Liver (tissue), 8 donors: ENCODE measurements at regions not wholly inside any gene's neighbourhood (a gene's known extent, or its start where the extent isn't known, plus 50 kb on each side); places are given as distances from the start of the nearest gene placed in this dataset.

ENCODE experiments used
- DNase-seq: peaks from one replicate; pipeline ENCODE4 v3.0.0-alpha.2; 2017; ENCODE audit warnings: low spot score
- H3K27ac ChIP-seq, 2 donors: one replicate each; pipeline ENCODE4 v1.7.0; 2013; ENCODE audit warnings: inconsistent platforms in 2 of 2, low read length in 2 of 2, control low read depth in 1 of 2, low read depth in 1 of 2, mild to moderate bottlenecking in 1 of 2
- H3K27me3 ChIP-seq, 4 donors: one replicate each; pipeline versions ENCODE4 v1.6.1 to v1.7.0; 2013; ENCODE audit warnings: low read length in 3 of 4, inconsistent platforms in 1 of 4, mild to moderate bottlenecking in 1 of 4, moderate library complexity in 1 of 4; ENCODE audit not compliant: control insufficient read depth in 4 of 4, insufficient read depth in 4 of 4
- H3K36me3 ChIP-seq, 4 donors: one replicate each; pipeline versions ENCODE4 v1.6.1 to v1.7.0; 2013; ENCODE audit warnings: low read length in 3 of 4, mild to moderate bottlenecking in 3 of 4, low read depth in 1 of 4, moderate library complexity in 1 of 4; ENCODE audit not compliant: control insufficient read depth in 4 of 4, insufficient read depth in 3 of 4
- H3K4me1 ChIP-seq, 4 donors: one replicate each; pipeline versions ENCODE4 v1.6.1 to v1.7.0; 2013; ENCODE audit warnings: low read length in 3 of 4, mild to moderate bottlenecking in 3 of 4, moderate library complexity in 1 of 4; ENCODE audit not compliant: control insufficient read depth in 4 of 4, insufficient read depth in 4 of 4
- H3K4me3 ChIP-seq, 3 donors: one replicate each; pipeline versions ENCODE4 v1.6.1 to v1.7.0; 2013; ENCODE audit warnings: low read length in 3 of 3, control low read depth in 1 of 3, low read depth in 1 of 3, mild to moderate bottlenecking in 1 of 3
- H3K9ac ChIP-seq, 2 donors: one replicate each; pipeline ENCODE4 v1.7.0; 2013; ENCODE audit warnings: low read length in 2 of 2, mild to moderate bottlenecking in 2 of 2, moderate library complexity in 2 of 2, control low read depth in 1 of 2, low read depth in 1 of 2
- H3K9me3 ChIP-seq, 4 donors: one replicate each; pipeline versions ENCODE4 v1.6.1 to v1.7.0; 2013; ENCODE audit warnings: low read length in 3 of 4; ENCODE audit not compliant: control insufficient read depth in 4 of 4
- ATF3 ChIP-seq: IDR thresholded peaks from 2 replicates; pipeline ENCODE4 v1.6.1; 2016; ENCODE audit warnings: antibody characterized with exemption
- CTCF ChIP-seq: fragments of 150-350 bp; IDR thresholded peaks from 2 replicates; pipeline ENCODE4 v1.5.1; 2017; ENCODE audit warnings: improper control_type of control experiment, low read depth, low read length; ENCODE audit not compliant: missing input control
- EGR1 ChIP-seq, 2 donors: IDR thresholded peaks; 2 replicates each; pipeline ENCODE4 v1.6.1; 2016 to 2018; ENCODE audit warnings: antibody characterized with exemption in 2 of 2, low read depth in 2 of 2
- FOXA1 ChIP-seq: IDR thresholded peaks from 2 replicates; pipeline ENCODE4 v1.6.1; 2016; ENCODE audit warnings: antibody characterized with exemption
- FOXA2 ChIP-seq: IDR thresholded peaks from 2 replicates; pipeline ENCODE4 v1.6.1; 2016; ENCODE audit warnings: antibody characterized with exemption
- GABPA ChIP-seq, 2 donors: IDR thresholded peaks in 1 of 2; conservative IDR thresholded peaks in 1 of 2; 2 replicates each; pipeline ENCODE4 v1.6.1; 2016; ENCODE audit warnings: antibody characterized with exemption in 2 of 2, mild to moderate bottlenecking in 1 of 2, moderate library complexity in 1 of 2
- HNF4A ChIP-seq, 2 donors: conservative IDR thresholded peaks; 2 replicates each; pipeline ENCODE4 v1.6.1; 2016; ENCODE audit warnings: antibody characterized with exemption in 2 of 2, mild to moderate bottlenecking in 2 of 2
- HNF4G ChIP-seq: IDR thresholded peaks from 2 replicates; pipeline ENCODE4 v1.6.1; 2016; ENCODE audit warnings: antibody characterized with exemption
- JUND ChIP-seq, 2 donors: IDR thresholded peaks; 2 replicates each; pipeline ENCODE4 v1.6.1; 2016; ENCODE audit warnings: antibody characterized with exemption in 2 of 2
- MAX ChIP-seq: IDR thresholded peaks from 2 replicates; pipeline ENCODE4 v1.6.1; 2016; ENCODE audit warnings: antibody characterized with exemption
- NR2F2 ChIP-seq: IDR thresholded peaks from 2 replicates; pipeline ENCODE4 v1.6.1; 2016; ENCODE audit warnings: antibody characterized with exemption
- RAD21 ChIP-seq, 2 donors: IDR thresholded peaks; 2 replicates each; pipeline ENCODE4 v1.6.1; 2016; ENCODE audit warnings: antibody characterized with exemption in 2 of 2, mild to moderate bottlenecking in 2 of 2
- REST ChIP-seq: IDR thresholded peaks from 2 replicates; pipeline ENCODE4 v1.6.1; 2016; ENCODE audit warnings: antibody characterized with exemption, mild to moderate bottlenecking
- SP1 ChIP-seq: IDR thresholded peaks from 2 replicates; pipeline ENCODE4 v1.6.1; 2018; ENCODE audit warnings: antibody characterized with exemption, mild to moderate bottlenecking
- TAF1 ChIP-seq: conservative IDR thresholded peaks from 2 replicates; pipeline ENCODE4 v1.6.1; 2016; ENCODE audit warnings: antibody characterized with exemption, mild to moderate bottlenecking
- YY1 ChIP-seq: IDR thresholded peaks from 2 replicates; pipeline ENCODE4 v1.6.1; 2016; ENCODE audit warnings: antibody characterized with exemption, mild to moderate bottlenecking
- ZBTB33 ChIP-seq: IDR thresholded peaks from 2 replicates; pipeline ENCODE4 v1.6.1; 2016; ENCODE audit warnings: antibody characterized with exemption
- WGBS: extraction: QIAGEN DNeasy Blood & Tissue Kit; methylation state at CpG from one replicate; pipeline ENCODE4 v1.1.7; 2013; 5-methylcytosine and 5-hydroxymethylcytosine counted together
- donor health status: healthy.
- donor health status: healthy.
- donor health status: healthy.
- donor health status: healthy.
- donor health status: healthy.

GRCh38 chr6:150749091-150749670, 116.3 kb upstream of the MTHFD1L start:
- no peak overlapping the region for H3K9ac ChIP-seq
- no peak overlapping the region for H3K27ac ChIP-seq
- TF ChIP-seq JUND (IDR thresholded peaks at IDR 0.05) (no peak), EGR1 (IDR thresholded peaks at IDR 0.05; ENCODE audit: low read depth in 2 of 2) (no peak), MAX (no peak), SP1 (no peak), REST (no peak), HNF4A (conservative IDR thresholded peaks at IDR 0.05) (no peak), FOXA1 (no peak), CTCF (no peak), GABPA (IDR thresholded peaks at IDR 0.05 in 1 of 2, conservative IDR thresholded peaks at IDR 0.05 in 1 of 2) (no peak), ZBTB33 (no peak), RAD21 (IDR thresholded peaks at IDR 0.05) (no peak), FOXA2 (no peak), YY1 (no peak), HNF4G (no peak), NR2F2 (no peak), TAF1 (no peak)
- no peak for DNase-seq
- no peaks in the 10 kb centered on the region for H3K27me3 ChIP-seq
- H3K4me3 ChIP-seq, result no peak overlapping the region
- H3K9me3 ChIP-seq, result no peaks in the 10 kb centered on the region
- no peaks in the 10 kb centered on the region for H3K4me1 ChIP-seq
- 84% methylated on average over 8 of the region's 8 CpGs for WGBS
- peaks cover 0 to 2% (median 0%) of the 10 kb centered on the region in 4 donors for H3K36me3 ChIP-seq

GRCh38 chr6:150751296-150751695, 114.2 kb upstream of the MTHFD1L start:
- Histone ChIP-seq H3K36me3 (peaks cover 0 to 2% (median 0%) of the 10 kb centered on the region in 4 donors), H3K27me3 (no peaks in the 10 kb centered on the region), H3K4me3 (no peak overlapping the region), H3K4me1 (no peaks in the 10 kb centered on the region), H3K9me3 (no peaks in the 10 kb centered on the region), H3K9ac (no peak overlapping the region), H3K27ac (no peak overlapping the region)
- WGBS, result 98% methylated on average over 3 of the region's 3 CpGs
- no peak for DNase-seq
- TF ChIP-seq FOXA1 (no peak), EGR1 (IDR thresholded peaks at IDR 0.05; ENCODE audit: low read depth in 2 of 2) (no peak), JUND (IDR thresholded peaks at IDR 0.05) (no peak), NR2F2 (no peak), RAD21 (IDR thresholded peaks at IDR 0.05) (no peak), HNF4A (conservative IDR thresholded peaks at IDR 0.05) (no peak), MAX (no peak), SP1 (no peak), CTCF (no peak), FOXA2 (no peak), TAF1 (no peak), REST (no peak), ATF3 (no peak), HNF4G (no peak)
